IMR-90 (cell line): ENCODE measurements at regions not wholly inside any gene's neighbourhood (a gene's known extent, or its start where the extent isn't known, plus 50 kb on each side); places are given as distances from the start of the nearest gene placed in this dataset.

ENCODE experiments used
- ATAC-seq: fragments of 200-7000 bp; cut with Tn5 transposase; 2 replicates; pipeline ENCODE4 v1.9.1; 2020; ENCODE audit warnings: low read depth, mild to moderate bottlenecking, moderate library complexity
- BruUV-seq: library from RNA; stranded (reverse); fragments of 400-500 nt; replicated peaks from 2 replicates; lab custom pipeline; 2021; lab: Mats Ljungman, UMichigan
- CTCF ChIA-PET: fragments of 300-600 bp; formaldehyde crosslinking; extraction: SDS; loops from one replicate; lab custom pipeline; 2021; ENCODE audit warnings: antibody characterized with exemption; lab: Yijun Ruan, JAX
- POLR2A ChIA-PET: fragments of 300-600 bp; sonication (Branson Sonifier 250); formaldehyde crosslinking; loops from one replicate; lab custom pipeline; 2022; ENCODE audit warnings: antibody characterized with exemption; ENCODE audit not compliant: unreplicated experiment; lab: Charles Lee
- DNase-seq: peaks from one replicate; pipeline ENCODE4 v3.0.0; 2013
- H2AFZ ChIP-seq: replicated peaks from 2 replicates; pipeline ENCODE3; 2013; ENCODE audit warnings: low read length, mild to moderate bottlenecking; ENCODE audit not compliant: poor library complexity
- H2AK5ac ChIP-seq: 2 replicates; pipeline ENCODE4 v1.6.1; 2013; ENCODE audit warnings: low read depth, low read length, inconsistent platforms
- H2AK9ac ChIP-seq: replicated peaks from 2 replicates; pipeline ENCODE3; 2013; ENCODE audit warnings: mild to moderate bottlenecking, low read depth, low read length, moderate library complexity; ENCODE audit not compliant: poor library complexity
- H2BK120ac ChIP-seq: 2 replicates; pipeline ENCODE4 v1.6.1; 2013; ENCODE audit warnings: low read depth, low read length, inconsistent platforms
- H2BK15ac ChIP-seq: 3 replicates; pipeline ENCODE4 v1.6.1; 2013; ENCODE audit warnings: low read depth, low read length, inconsistent platforms
- H2BK20ac ChIP-seq: 2 replicates; pipeline ENCODE4 v1.6.1; 2013; ENCODE audit warnings: low read depth, mild to moderate bottlenecking, inconsistent platforms, low read length, moderate library complexity
- H2BK5ac ChIP-seq: 2 replicates; pipeline ENCODE4 v1.6.1; 2013; ENCODE audit warnings: mild to moderate bottlenecking, low read depth, low read length, inconsistent platforms; ENCODE audit not compliant: poor library complexity, severe bottlenecking
- H3K14ac ChIP-seq: replicated peaks from 2 replicates; pipeline ENCODE4 v1.6.1; 2013; ENCODE audit warnings: low read depth, low read length, inconsistent platforms
- H3K18ac ChIP-seq: 2 replicates; pipeline ENCODE4 v1.6.1; 2013; ENCODE audit warnings: low read depth, low read length, control low read depth
- H3K23ac ChIP-seq: 2 replicates; pipeline ENCODE4 v1.6.1; 2013; ENCODE audit warnings: low read depth, low read length, inconsistent platforms
- H3K27ac ChIP-seq: 2 replicates; pipeline ENCODE4 v1.5.1; 2013; ENCODE audit warnings: mild to moderate bottlenecking, control low read depth, low read length; ENCODE audit not compliant: insufficient read depth
- H3K27me3 ChIP-seq: 2 replicates; pipeline ENCODE4 v1.6.1; 2013; ENCODE audit warnings: low read length; ENCODE audit not compliant: control insufficient read depth, insufficient read depth
- H3K36me3 ChIP-seq: 2 replicates; pipeline ENCODE4 v1.6.1; 2013; ENCODE audit warnings: low read length, mixed read lengths; ENCODE audit not compliant: control insufficient read depth, insufficient read depth
- H3K4ac ChIP-seq: 2 replicates; pipeline ENCODE4 v1.6.1; 2013; ENCODE audit warnings: low read depth, low read length, inconsistent platforms
- H3K4me1 ChIP-seq: 2 replicates; pipeline ENCODE4 v1.6.1; 2013; ENCODE audit warnings: low read length, mixed read lengths; ENCODE audit not compliant: control insufficient read depth, insufficient read depth
- H3K4me2 ChIP-seq: 2 replicates; pipeline ENCODE4 v1.6.1; 2013; ENCODE audit warnings: low read depth, mild to moderate bottlenecking, control low read depth, low read length, moderate library complexity
- H3K4me3 ChIP-seq: 2 replicates; pipeline ENCODE4 v1.5.1; 2013; ENCODE audit warnings: low read depth, mild to moderate bottlenecking, control low read depth, low read length, moderate library complexity; ENCODE audit not compliant: insufficient read depth
- H3K56ac ChIP-seq: 2 replicates; pipeline ENCODE4 v1.6.1; 2013; ENCODE audit warnings: low read length, inconsistent platforms; ENCODE audit not compliant: insufficient read depth; ENCODE audit errors: extremely low read depth
- H3K79me1 ChIP-seq, 2 experiments: 2 replicates each; pipeline ENCODE4 v1.6.1; 2013; ENCODE audit warnings: low read length in 2 of 2, inconsistent platforms in 1 of 2, low read depth in 1 of 2
- H3K9ac ChIP-seq: 2 replicates; pipeline ENCODE4 v1.6.1; 2013; ENCODE audit warnings: low read depth, low read length, control low read depth
- H3K9me1 ChIP-seq: 2 replicates; pipeline ENCODE4 v1.6.1; 2013; ENCODE audit warnings: low read length, inconsistent platforms; ENCODE audit not compliant: insufficient read depth
- H3K9me3 ChIP-seq: 2 replicates; pipeline ENCODE4 v1.6.1; 2013; ENCODE audit warnings: low read length; ENCODE audit not compliant: control insufficient read depth, insufficient read depth
- H4K20me1 ChIP-seq: 2 replicates; pipeline ENCODE4 v1.6.1; 2013; ENCODE audit warnings: low read length, inconsistent platforms; ENCODE audit not compliant: insufficient read depth
- H4K5ac ChIP-seq: 2 replicates; pipeline ENCODE4 v1.6.1; 2013; ENCODE audit warnings: mild to moderate bottlenecking, low read depth, low read length, control low read depth
- H4K8ac ChIP-seq, 2 experiments: 2 replicates each; pipeline ENCODE4 v1.6.1; 2013; ENCODE audit warnings: low read depth in 2 of 2, low read length in 2 of 2, control low read depth in 1 of 2, inconsistent platforms in 1 of 2
- H4K91ac ChIP-seq: 2 replicates; pipeline ENCODE4 v1.6.1; 2013; ENCODE audit warnings: low read depth, low read length, inconsistent platforms; ENCODE audit not compliant: insufficient read depth
- BHLHE40 ChIP-seq: fragments of 150-350 bp; IDR thresholded peaks from 2 replicates; pipeline ENCODE4 v1.6.1; 2016; ENCODE audit warnings: mild to moderate bottlenecking, low read depth, low read length
- CEBPB ChIP-seq: IDR thresholded peaks from 2 replicates; pipeline ENCODE4 v1.6.1; 2012; ENCODE audit warnings: low read depth, low read length, improper control_type of control experiment
- CTCF ChIP-seq: conservative IDR thresholded peaks from 2 replicates; pipeline ENCODE4 v1.5.1; 2012; ENCODE audit warnings: mild to moderate bottlenecking, low read depth, low read length, improper control_type of control experiment
- FOS ChIP-seq: fragments of 150-350 bp; IDR thresholded peaks from 2 replicates; pipeline ENCODE4 v1.6.1; 2016; ENCODE audit warnings: low read depth, low read length
- MAFK ChIP-seq: IDR thresholded peaks from 2 replicates; pipeline ENCODE4 v1.6.1; 2012; ENCODE audit warnings: low read depth, low read length, improper control_type of control experiment
- MAZ ChIP-seq: IDR thresholded peaks from 2 replicates; pipeline ENCODE4 v1.6.1; 2012; ENCODE audit warnings: low read depth, mild to moderate bottlenecking, low read length, improper control_type of control experiment, moderate library complexity, borderline replicate concordance
- NFE2L2 ChIP-seq: fragments of 150-350 bp; IDR thresholded peaks from 2 replicates; pipeline ENCODE4 v1.6.1; 2016; ENCODE audit warnings: low read depth, mild to moderate bottlenecking, low read length
- RAD21 ChIP-seq: IDR thresholded peaks from 2 replicates; pipeline ENCODE4 v1.6.1; 2012; ENCODE audit warnings: low read length, improper control_type of control experiment
- RCOR1 ChIP-seq: IDR thresholded peaks from 2 replicates; pipeline ENCODE4 v1.6.1; 2012; ENCODE audit warnings: mild to moderate bottlenecking, low read length, improper control_type of control experiment; ENCODE audit not compliant: insufficient replicate concordance
- USF2 ChIP-seq: fragments of 150-350 bp; IDR thresholded peaks from 2 replicates; pipeline ENCODE4 v1.6.1; 2017; ENCODE audit warnings: mild to moderate bottlenecking, antibody characterized with exemption, low read length, low read depth
- WGBS, 2 experiments: methylation state at CpG; one replicate each; pipeline versions ENCODE4 v1.1.5 to v1.1.7; 2013; ENCODE audit warnings: missing lambda C conversion rate in 2 of 2; ENCODE audit not compliant: insufficient read length in 1 of 2; ENCODE audit errors: extremely low coverage in 2 of 2; 5-methylcytosine and 5-hydroxymethylcytosine counted together
- dilution Hi-C: fragments of 300-500 bp; cut with HindIII; formaldehyde crosslinking; loops from one replicate; pipeline ENCODE4 v1.14.3; 2018; ENCODE audit warnings: low sequenced_read_pairs; ENCODE audit not compliant: unreplicated experiment
- in situ Hi-C: fragments of 300-500 bp; cut with MboI; formaldehyde crosslinking; loops from 3 replicates; pipeline ENCODE4 v1.14.3; 2019; ENCODE audit warnings: low sequenced_read_pairs, inconsistent platforms, mixed read lengths
- intact Hi-C: fragments of 100-400 bp; cut with micrococcal nuclease; formaldehyde crosslinking; loops from 2 replicates; pipeline ENCODE4 v1.10.0; 2022

- in situ Hi-C loops (loop anchor here (10.0 kb wide), 1 partner anchor 1026 kb away; no protein-coding TSS in a partner anchor), intact Hi-C loops (loop anchor here (5.0 kb wide), 1 partner anchor 262 kb away; no protein-coding TSS in a partner anchor), dilution Hi-C loops (no loop called here)
- DNase-seq (no peak), ATAC-seq (no peak)
- H3K18ac ChIP-seq: no peak overlapping the region
- no peaks in the 10 kb centered on the region for H3K9me1 ChIP-seq
- no peaks in the 10 kb centered on the region for H4K20me1 ChIP-seq
- no peaks in the 10 kb centered on the region for H3K79me1 ChIP-seq
- no peak overlapping the region for H3K4me2 ChIP-seq
- H3K27ac ChIP-seq: no peak overlapping the region
- H2AK9ac ChIP-seq: no peak overlapping the region
- no peak overlapping the region for H2BK15ac ChIP-seq
- no peak overlapping the region for H3K4ac ChIP-seq
- no peak overlapping the region for H3K56ac ChIP-seq
- H3K36me3 ChIP-seq: no peaks in the 10 kb centered on the region
- no peaks in the 10 kb centered on the region for H3K9me3 ChIP-seq
- POLR2A ChIA-PET: no interaction called here
- no peak overlapping the region for H4K5ac ChIP-seq
- no peak overlapping the region for H2AFZ ChIP-seq
- H2BK5ac ChIP-seq: no peak overlapping the region
- no peak for TF ChIP-seq USF2
- no peak for TF ChIP-seq CEBPB
- no peak for TF ChIP-seq CTCF
- TF ChIP-seq BHLHE40: no peak
- TF ChIP-seq FOS: no peak
- no peak for TF ChIP-seq MAZ
- no peak for TF ChIP-seq MAFK
- TF ChIP-seq NFE2L2: no peak
- no peak for TF ChIP-seq RCOR1
- TF ChIP-seq RAD21: no peak
- no peak overlapping the region for H3K9ac ChIP-seq
- no peak overlapping the region for H2AK5ac ChIP-seq
- no peaks in the 10 kb centered on the region for H3K27me3 ChIP-seq
- H4K8ac ChIP-seq: no peak overlapping the region
- H3K14ac ChIP-seq: no peak overlapping the region
- no peak overlapping the region for H2BK20ac ChIP-seq
- H4K91ac ChIP-seq: no peak overlapping the region
- CTCF ChIA-PET: no interaction called here
- 89% methylated on average over 3 of the region's 5 CpGs; no CpG with 5 or more reads in 1 of the 2 experiments for WGBS, 2 experiments
- H3K4me3 ChIP-seq: no peak overlapping the region
- H3K4me1 ChIP-seq: no peaks in the 10 kb centered on the region
- no peak overlapping the region for H3K23ac ChIP-seq
- no peak overlapping the region for H2BK120ac ChIP-seq
- no TSS peak for BruUV-seq
Observed at GRCh38 chr5:158079097-158079496, 220.2 kb upstream of the CLINT1 start.
